ENCODE measurements at regions not wholly inside any gene's neighbourhood (a gene's known extent, or its start where the extent isn't known, plus 50 kb on each side); places are given as distances from the start of the nearest gene placed in this dataset.

- TF ChIP-seq CTCF (IDR thresholded peaks at IDR 0.05) (no peak), POLR2A (IDR thresholded peaks at IDR 0.05) (no peak)
These were observed 164.0 kb upstream of the SNX7 start for GRCh38 chr1:98497497-98497896.
